ENCODE measurements at regions not wholly inside any gene's neighbourhood (a gene's known extent, or its start where the extent isn't known, plus 50 kb on each side); places are given as distances from the start of the nearest gene placed in this dataset.

- TF ChIP-seq, protein P1, sequence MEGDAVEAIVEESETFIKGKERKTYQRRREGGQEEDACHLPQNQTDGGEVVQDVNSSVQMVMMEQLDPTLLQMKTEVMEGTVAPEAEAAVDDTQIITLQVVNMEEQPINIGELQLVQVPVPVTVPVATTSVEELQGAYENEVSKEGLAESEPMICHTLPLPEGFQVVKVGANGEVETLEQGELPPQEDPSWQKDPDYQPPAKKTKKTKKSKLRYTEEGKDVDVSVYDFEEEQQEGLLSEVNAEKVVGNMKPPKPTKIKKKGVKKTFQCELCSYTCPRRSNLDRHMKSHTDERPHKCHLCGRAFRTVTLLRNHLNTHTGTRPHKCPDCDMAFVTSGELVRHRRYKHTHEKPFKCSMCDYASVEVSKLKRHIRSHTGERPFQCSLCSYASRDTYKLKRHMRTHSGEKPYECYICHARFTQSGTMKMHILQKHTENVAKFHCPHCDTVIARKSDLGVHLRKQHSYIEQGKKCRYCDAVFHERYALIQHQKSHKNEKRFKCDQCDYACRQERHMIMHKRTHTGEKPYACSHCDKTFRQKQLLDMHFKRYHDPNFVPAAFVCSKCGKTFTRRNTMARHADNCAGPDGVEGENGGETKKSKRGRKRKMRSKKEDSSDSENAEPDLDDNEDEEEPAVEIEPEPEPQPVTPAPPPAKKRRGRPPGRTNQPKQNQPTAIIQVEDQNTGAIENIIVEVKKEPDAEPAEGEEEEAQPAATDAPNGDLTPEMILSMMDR (IDR thresholded peaks at IDR 0.05 in 4 of 5, conservative IDR thresholded peaks at IDR 0.05 in 1 of 5) = no peak
- no peak for TF ChIP-seq POLR2A (IDR thresholded peaks at IDR 0.05)
Measured at GRCh38 chr9:1598270-1598669, 416.9 kb upstream of the SMARCA2 start.
